GM12864 (cell line): ENCODE measurements at regions not wholly inside any gene's neighbourhood (a gene's known extent, or its start where the extent isn't known, plus 50 kb on each side); places are given as distances from the start of the nearest gene placed in this dataset.

Experiments
- DNase-seq: peaks from one replicate; pipeline ENCODE4 v3.0.0-alpha.2; 2011; ENCODE audit warnings: low read depth
- H3K4me3 ChIP-seq: 2 replicates; pipeline ENCODE4 v1.5.1; 2011; ENCODE audit warnings: mild to moderate bottlenecking, low read depth, low read length, control low read depth
- CTCF ChIP-seq: IDR thresholded peaks from 2 replicates; pipeline ENCODE4 v1.5.1; 2011; ENCODE audit warnings: low read depth, mild to moderate bottlenecking, moderate library complexity, low read length, control low read depth, inconsistent platforms; ENCODE audit errors: missing control alignments

GRCh38 chr1:188058801-188059200 is 1230.1 kb downstream of the PLA2G4A start:
- no peak for DNase-seq
- no peak overlapping the region for H3K4me3 ChIP-seq
- no peak for TF ChIP-seq CTCF

- no peak for DNase-seq
- no peak for TF ChIP-seq CTCF
- no peak overlapping the region for H3K4me3 ChIP-seq
Observed at GRCh38 chr1:188061881-188062280, 1233.1 kb downstream of the PLA2G4A start.

- no peak for DNase-seq
- no peak for TF ChIP-seq CTCF
- no peak overlapping the region for H3K4me3 ChIP-seq
Observed at GRCh38 chr1:188062456-188062855, 1233.7 kb downstream of the PLA2G4A start.

- no peak overlapping the region for H3K4me3 ChIP-seq
- no peak for DNase-seq
- TF ChIP-seq CTCF, result no peak
Observed at GRCh38 chr1:188065917-188066316, 1237.2 kb downstream of the PLA2G4A start.

- no peak for DNase-seq
- H3K4me3 ChIP-seq, result no peak overlapping the region
- no peak for TF ChIP-seq CTCF
Observed at GRCh38 chr1:188070848-188071247, 1242.1 kb downstream of the PLA2G4A start.

GRCh38 chr1:188089015-188089414 is 1260.3 kb downstream of the PLA2G4A start:
- DNase-seq, result no peak
- no peak for TF ChIP-seq CTCF

GRCh38 chr1:188089461-188089860 is 1260.7 kb downstream of the PLA2G4A start:
- no peak overlapping the region for H3K4me3 ChIP-seq
- TF ChIP-seq CTCF, result no peak
- no peak for DNase-seq

More at GRCh38 chr1:188089015-188089414, 1260.3 kb downstream of the PLA2G4A start:
- no peak overlapping the region for H3K4me3 ChIP-seq
